ENCODE measurements at regions not wholly inside any gene's neighbourhood (a gene's known extent, or its start where the extent isn't known, plus 50 kb on each side); places are given as distances from the start of the nearest gene placed in this dataset.

GRCh38 chr10:112047674-112048073 is 135.9 kb downstream of the GPAM start:
- no peak overlapping the region for H2BK120ac ChIP-seq (replicated peaks; ENCODE audit: low read depth, low read length)
- H3K79me1 ChIP-seq (ENCODE audit: low read depth, low read length): no peaks in the 10 kb centered on the region
- no peak overlapping the region for H2BK5ac ChIP-seq (ENCODE audit: low read depth, low read length)
- H4K8ac ChIP-seq (ENCODE audit: extremely low read depth, insufficient read depth, low read length): no peak overlapping the region
- no peak overlapping the region for H3K4ac ChIP-seq (replicated peaks; ENCODE audit: insufficient read length, low read depth, low read length)
- POLR2A ChIA-PET (ENCODE audit: partially characterized antibody): no interaction called here
- H2BK12ac ChIP-seq (ENCODE audit: low read depth, low read length): no peak overlapping the region
- no peaks in the 10 kb centered on the region for H3K4me1 ChIP-seq (replicated peaks in 1 of 4; ENCODE audit: control insufficient read depth in 3 of 4, insufficient read depth in 4 of 4, low read length in 3 of 4)
- no peak overlapping the region for H3K27ac ChIP-seq (ENCODE audit: low read depth, low read length)
- peaks cover 0 to 1% of the 10 kb centered on the region in 2 experiments for H4K20me1 ChIP-seq (replicated peaks in 1 of 2; ENCODE audit: control insufficient read depth in 1 of 2, insufficient read depth in 2 of 2, low read length in 2 of 2)
- CTCF ChIA-PET (ENCODE audit: partially characterized antibody): interaction anchor here (1.1 to 2.4 kb wide), 4 partner anchors 22 to 90 kb away, joined by 3 to 11 read pairs (median 6); no protein-coding TSS in a partner anchor
- no peak overlapping the region for H3K4me2 ChIP-seq (ENCODE audit: insufficient read depth in 1 of 2, low read depth in 2 of 2, low read length in 2 of 2)
- no peaks in the 10 kb centered on the region for H3K79me2 ChIP-seq (ENCODE audit: control insufficient read depth in 1 of 2, insufficient read depth in 2 of 2, low read length in 2 of 2)
- H3K4me3 ChIP-seq (ENCODE audit: extremely low read depth in 1 of 4, insufficient read depth in 2 of 4, low read depth in 3 of 4, low read length in 4 of 4): no peak overlapping the region
- H4K91ac ChIP-seq (replicated peaks; ENCODE audit: insufficient read length, low read length): no peak overlapping the region
- no peaks in the 10 kb centered on the region for H3K9me3 ChIP-seq (ENCODE audit: insufficient read depth in 2 of 2, low read depth in 1 of 2, low read length in 1 of 2)
- H2BK15ac ChIP-seq (ENCODE audit: low read length): no peak overlapping the region
- TF ChIP-seq CTBP2 (IDR thresholded peaks at IDR 0.05; ENCODE audit: borderline replicate concordance, insufficient read depth, insufficient read length, low read length) (no peak), TBP (IDR thresholded peaks at IDR 0.05; ENCODE audit: low read depth, low read length) (no peak)
- H2AK5ac ChIP-seq (ENCODE audit: low read depth, low read length): no peak overlapping the region
- H3K56ac ChIP-seq (replicated peaks; ENCODE audit: insufficient read length, low read depth, low read length): no peak overlapping the region
- H3K9ac ChIP-seq (replicated peaks in 1 of 4; ENCODE audit: extremely low read depth in 1 of 4, low read depth in 3 of 4, low read length in 3 of 4): no peak overlapping the region
- H2AFZ ChIP-seq (ENCODE audit: low read length): no peak overlapping the region
- no peak for DNase-seq (ENCODE audit: low read depth in 1 of 2, low spot score in 2 of 2)
- H3K36me3 ChIP-seq (ENCODE audit: control insufficient read depth in 2 of 4, insufficient read depth in 4 of 4, low read length in 3 of 4): no peaks in the 10 kb centered on the region
- no peaks in the 10 kb centered on the region for H3K23me2 ChIP-seq (ENCODE audit: low read depth, low read length)
- no peak overlapping the region for H2BK20ac ChIP-seq (ENCODE audit: low read length)
- H3K14ac ChIP-seq (ENCODE audit: insufficient read length): no peak overlapping the region
- no peaks in the 10 kb centered on the region for H3K27me3 ChIP-seq (replicated peaks in 1 of 4; ENCODE audit: control insufficient read depth in 3 of 4, extremely low read depth in 1 of 4, insufficient read depth in 3 of 4, low read length in 3 of 4)
- no peak overlapping the region for H3K18ac ChIP-seq (ENCODE audit: extremely low read depth, low read length)
- no peak overlapping the region for H4K5ac ChIP-seq (ENCODE audit: insufficient read length, low read depth, low read length)
- WGBS, 2 experiments (ENCODE audit: extremely low coverage in 1 of 2, insufficient coverage in 1 of 2, insufficient read length in 1 of 2, insufficient replicate concordance in 2 of 2, low coverage in 1 of 2, low lambda C conversion rate in 2 of 2, missing lambda C conversion rate in 1 of 2): 81% methylated on average over 1 of the region's 2 CpGs; no CpG with 5 or more reads in 1 of the 2 experiments
- FAIRE-seq: no peak
- no peak overlapping the region for H3K23ac ChIP-seq (ENCODE audit: insufficient read length)

Data from H1 (cell line).